Stimulated activated CD4-positive, alpha-beta T cell treated with anti-CD3 and anti-CD28 coated beads, TNF-alpha, amount 100 ng/mL, for 24 hours (primary cell): ENCODE measurements at regions not wholly inside any gene's neighbourhood (a gene's known extent, or its start where the extent isn't known, plus 50 kb on each side); places are given as distances from the start of the nearest gene placed in this dataset.
"Not testable (repeated sequence)": the region's sequence is repeated elsewhere in the genome, so short reads cannot be mapped to it uniquely, and the experiment has no call there.

ENCODE experiments used
- DNase-seq, 3 experiments: peaks; one replicate each; pipeline ENCODE4 v3.0.0-alpha.2; 2020; ENCODE audit warnings: low read depth in 3 of 3

- DNase-seq: no peak
Measured at GRCh38 chr18:70600225-70600925, 311.5 kb downstream of the SOCS6 start.

- no peak for DNase-seq
Measured at GRCh38 chr18:70598406-70598805, 309.6 kb downstream of the SOCS6 start.

- DNase-seq: no peak
Measured at GRCh38 chr18:70582981-70583380, 294.1 kb downstream of the SOCS6 start.

GRCh38 chr18:70578480-70578879, 289.6 kb downstream of the SOCS6 start:
- DNase-seq: no peak

GRCh38 chr18:70577023-70577420, 288.2 kb downstream of the SOCS6 start:
- no peak for DNase-seq

GRCh38 chr18:70576276-70577022, 287.6 kb downstream of the SOCS6 start:
- DNase-seq: no peak

- not testable (repeated sequence) for DNase-seq
Measured at GRCh38 chr18:70574951-70575350, 286.1 kb downstream of the SOCS6 start.

- not testable (repeated sequence) for DNase-seq
Measured at GRCh38 chr18:70569647-70570046, 280.8 kb downstream of the SOCS6 start.

- no peak for DNase-seq
Measured at GRCh38 chr18:70559446-70559845, 270.6 kb downstream of the SOCS6 start.

GRCh38 chr18:70558371-70558770, 269.5 kb downstream of the SOCS6 start:
- DNase-seq: no peak

GRCh38 chr18:70554854-70555445, 266.1 kb downstream of the SOCS6 start:
- DNase-seq: no peak

- DNase-seq: no peak
Measured at GRCh38 chr18:70553936-70554260, 265.1 kb downstream of the SOCS6 start.

GRCh38 chr18:70553245-70553935, 264.5 kb downstream of the SOCS6 start:
- DNase-seq: no peak

- DNase-seq: no peak
Measured at GRCh38 chr18:70536370-70537062, 247.7 kb downstream of the SOCS6 start.

GRCh38 chr18:70535041-70535440, 246.2 kb downstream of the SOCS6 start:
- no peak for DNase-seq

- DNase-seq: not testable (repeated sequence)
Measured at GRCh38 chr18:70525322-70525721, 236.5 kb downstream of the SOCS6 start.

GRCh38 chr18:70523792-70524182, 234.9 kb downstream of the SOCS6 start:
- no peak for DNase-seq

- no peak for DNase-seq
Measured at GRCh38 chr18:70523035-70523791, 234.4 kb downstream of the SOCS6 start.

- no peak for DNase-seq
Measured at GRCh38 chr18:70522183-70522680, 233.4 kb downstream of the SOCS6 start.

GRCh38 chr18:70520867-70521266, 232.0 kb downstream of the SOCS6 start:
- DNase-seq: no peak
